PC-3 (cell line): ENCODE measurements at regions not wholly inside any gene's neighbourhood (a gene's known extent, or its start where the extent isn't known, plus 50 kb on each side); places are given as distances from the start of the nearest gene placed in this dataset.

Experiments
- ATAC-seq: fragments of 200-7000 bp; cut with Tn5 transposase; 2 replicates; pipeline ENCODE4 v1.9.1; 2020; ENCODE audit warnings: mild to moderate bottlenecking, moderate library complexity
- BruUV-seq: library from RNA; stranded (reverse); fragments of 400-500 nt; replicated peaks from 2 replicates; lab custom pipeline; 2021; lab: Mats Ljungman, UMichigan
- CTCF ChIA-PET: fragments of 300-600 bp; sonication (Branson Sonifier 250); formaldehyde crosslinking; loops from one replicate; lab custom pipeline; 2022; ENCODE audit warnings: antibody characterized with exemption; lab: Charles Lee
- POLR2A ChIA-PET: fragments of 300-600 bp; sonication (Branson Sonifier 250); formaldehyde crosslinking; loops from one replicate; lab custom pipeline; 2022; ENCODE audit warnings: antibody characterized with exemption; ENCODE audit not compliant: unreplicated experiment; lab: Charles Lee
- DNase-seq: peaks from one replicate; pipeline ENCODE4 v3.0.0-alpha.2; 2015
- H2AFZ ChIP-seq: fragments of 300-600 bp; sonication (generic); 2 replicates; pipeline ENCODE4 v1.6.0; 2016; ENCODE audit warnings: antibody characterized with exemption, low read length
- H3F3A ChIP-seq: fragments of 300-600 bp; sonication (generic); one replicate; pipeline ENCODE4 v1.6.0; 2017; ENCODE audit warnings: antibody characterized with exemption, low read length, control low read depth, mild to moderate bottlenecking; ENCODE audit not compliant: unreplicated experiment
- H3K27ac ChIP-seq: fragments of 300-600 bp; sonication (generic); 2 replicates; pipeline ENCODE4 v1.5.1; 2016; ENCODE audit warnings: mild to moderate bottlenecking, low read length
- H3K27me3 ChIP-seq: fragments of 300-600 bp; sonication (generic); 2 replicates; pipeline ENCODE4 v1.6.1; 2016; ENCODE audit warnings: low read length, mixed read lengths
- H3K36me3 ChIP-seq: fragments of 300-600 bp; sonication (generic); 2 replicates; pipeline ENCODE4 v1.6.1; 2016; ENCODE audit warnings: low read depth, mixed run types, low read length, mixed read lengths
- H3K4me1 ChIP-seq: fragments of 300-600 bp; sonication (generic); 2 replicates; pipeline ENCODE4 v1.5.1; 2016; ENCODE audit warnings: low read length; ENCODE audit not compliant: insufficient read depth
- H3K4me2 ChIP-seq: fragments of 300-600 bp; sonication (generic); 2 replicates; pipeline ENCODE4 v1.6.0; 2016; ENCODE audit warnings: low read length
- H3K4me3 ChIP-seq: fragments of 300-600 bp; sonication (generic); 2 replicates; pipeline ENCODE4 v1.5.1; 2016; ENCODE audit warnings: mild to moderate bottlenecking, low read length, mixed read lengths
- H3K79me2 ChIP-seq: fragments of 300-600 bp; sonication (generic); 2 replicates; pipeline ENCODE4 v1.6.1; 2017; ENCODE audit warnings: low read length, mixed read lengths
- H3K9ac ChIP-seq: fragments of 300-600 bp; sonication (generic); 2 replicates; pipeline ENCODE4 v1.6.0; 2016; ENCODE audit warnings: mild to moderate bottlenecking, low read length
- H3K9me2 ChIP-seq: fragments of 300-600 bp; sonication (generic); replicated peaks from 2 replicates; pipeline ENCODE4 v1.6.1; 2016; ENCODE audit warnings: mixed run types, low read length, mixed read lengths
- H3K9me3 ChIP-seq: fragments of 300-600 bp; sonication (generic); 2 replicates; pipeline ENCODE4 v1.6.1; 2016; ENCODE audit warnings: low read length, mixed read lengths
- H4K20me1 ChIP-seq: fragments of 300-600 bp; sonication (generic); 2 replicates; pipeline ENCODE4 v1.6.1; 2016; ENCODE audit warnings: low read length, mixed read lengths
- EZH2 ChIP-seq: fragments of 300-600 bp; sonication (generic); IDR thresholded peaks from one replicate; pipeline ENCODE4 v1.6.1; 2017; ENCODE audit warnings: antibody characterized with exemption, mild to moderate bottlenecking, low read length; ENCODE audit not compliant: unreplicated experiment
- EZH2phosphoT487 ChIP-seq: fragments of 300-600 bp; sonication (generic); IDR thresholded peaks from 2 replicates; pipeline ENCODE4 v1.6.1; 2018; ENCODE audit warnings: mild to moderate bottlenecking, antibody characterized with exemption, low read length, borderline replicate concordance
- intact Hi-C: fragments of 100-400 bp; cut with micrococcal nuclease; formaldehyde crosslinking; loops from 2 replicates; pipeline ENCODE4 v1.9.0; 2023
- TF ChIP-seq, protein P1 (sequence below): fragments of 300-600 bp; sonication (generic); conservative IDR thresholded peaks from 2 replicates; pipeline ENCODE4 v1.5.1; 2017; ENCODE audit warnings: antibody characterized with exemption, low read depth, mild to moderate bottlenecking, low read length

DNA sequence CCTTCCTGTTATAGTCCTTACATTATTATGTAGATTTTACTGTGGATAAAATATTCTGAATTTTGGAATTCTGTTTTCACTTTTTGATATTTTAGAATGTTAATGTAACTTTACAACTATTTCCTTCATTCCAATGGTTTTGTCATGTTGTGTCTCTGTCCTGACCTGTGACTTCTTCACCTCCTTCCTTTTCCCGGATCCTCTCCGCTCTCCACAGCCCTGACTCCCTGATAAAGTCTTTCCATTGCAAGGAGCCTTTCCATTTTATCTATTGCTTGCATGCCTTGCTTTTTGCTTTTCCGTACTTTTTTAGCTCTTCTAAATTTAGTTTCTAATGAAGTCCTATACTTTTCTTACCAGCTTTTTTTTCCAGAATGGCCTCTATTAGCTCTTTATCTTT lies 117.6 kb upstream of the ARRDC3 start:
- H3K9me3 ChIP-seq, result no peaks in the 10 kb centered on the region
- H3K9me2 ChIP-seq, result no peaks in the 10 kb centered on the region
- H3K9ac ChIP-seq, result no peak overlapping the region
- no peak overlapping the region for H3K4me3 ChIP-seq
- BruUV-seq, result no TSS peak
- H3K79me2 ChIP-seq, result no peaks in the 10 kb centered on the region
- no peaks in the 10 kb centered on the region for H3F3A ChIP-seq
- H3K27ac ChIP-seq, result no peak overlapping the region
- ATAC-seq (no peak), DNase-seq (no peak)
- H3K4me1 ChIP-seq, result no peaks in the 10 kb centered on the region
- POLR2A ChIA-PET, result interaction anchor here (0.6 kb wide), 2 partner anchors 20 to 109 kb away, joined by 4 read pairs; no protein-coding TSS in a partner anchor
- intact Hi-C loops, result loop anchor here (2.0 to 10.0 kb wide), 3 partner anchors 140 to 807 kb away; no protein-coding TSS in a partner anchor
- no peak overlapping the region for H2AFZ ChIP-seq
- H3K27me3 ChIP-seq, result no peaks in the 10 kb centered on the region
- H3K4me2 ChIP-seq, result no peak overlapping the region
- H3K36me3 ChIP-seq, result no peaks in the 10 kb centered on the region
- no peaks in the 10 kb centered on the region for H4K20me1 ChIP-seq
- TF ChIP-seq, protein P1, sequence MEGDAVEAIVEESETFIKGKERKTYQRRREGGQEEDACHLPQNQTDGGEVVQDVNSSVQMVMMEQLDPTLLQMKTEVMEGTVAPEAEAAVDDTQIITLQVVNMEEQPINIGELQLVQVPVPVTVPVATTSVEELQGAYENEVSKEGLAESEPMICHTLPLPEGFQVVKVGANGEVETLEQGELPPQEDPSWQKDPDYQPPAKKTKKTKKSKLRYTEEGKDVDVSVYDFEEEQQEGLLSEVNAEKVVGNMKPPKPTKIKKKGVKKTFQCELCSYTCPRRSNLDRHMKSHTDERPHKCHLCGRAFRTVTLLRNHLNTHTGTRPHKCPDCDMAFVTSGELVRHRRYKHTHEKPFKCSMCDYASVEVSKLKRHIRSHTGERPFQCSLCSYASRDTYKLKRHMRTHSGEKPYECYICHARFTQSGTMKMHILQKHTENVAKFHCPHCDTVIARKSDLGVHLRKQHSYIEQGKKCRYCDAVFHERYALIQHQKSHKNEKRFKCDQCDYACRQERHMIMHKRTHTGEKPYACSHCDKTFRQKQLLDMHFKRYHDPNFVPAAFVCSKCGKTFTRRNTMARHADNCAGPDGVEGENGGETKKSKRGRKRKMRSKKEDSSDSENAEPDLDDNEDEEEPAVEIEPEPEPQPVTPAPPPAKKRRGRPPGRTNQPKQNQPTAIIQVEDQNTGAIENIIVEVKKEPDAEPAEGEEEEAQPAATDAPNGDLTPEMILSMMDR, result no peak
- TF ChIP-seq EZH2, result no peak
- CTCF ChIA-PET, result no interaction called here

DNA sequence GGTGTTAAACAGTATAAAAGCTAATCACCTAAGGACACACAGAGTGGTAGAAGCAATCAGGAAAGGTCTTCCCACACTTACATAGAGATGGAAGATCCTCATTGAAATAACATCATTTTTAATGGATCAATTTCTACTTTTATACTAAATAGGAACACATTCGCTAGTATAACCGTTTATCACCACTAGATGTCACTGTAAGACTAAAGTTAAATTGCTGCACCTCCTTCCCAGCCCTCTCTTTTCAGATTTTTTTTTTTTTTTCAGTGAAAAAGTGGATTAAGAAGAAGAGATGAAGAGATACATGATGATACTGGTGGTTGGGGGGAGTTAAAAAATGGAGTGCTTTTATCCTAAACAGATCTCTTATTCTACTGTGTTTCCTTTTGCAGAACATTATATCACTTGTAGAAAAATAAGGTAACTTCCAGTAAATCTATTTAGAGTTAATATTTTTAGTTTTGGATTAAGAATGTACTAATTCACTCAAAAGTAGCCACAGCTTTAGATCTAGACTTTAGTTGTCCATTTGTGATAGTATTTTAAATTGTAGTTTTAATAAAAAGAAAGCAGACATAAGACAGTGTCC lies 116.9 kb upstream of the ARRDC3 start:
- Histone ChIP-seq H3K4me2 (no peak overlapping the region), H3K27me3 (no peaks in the 10 kb centered on the region), H3K4me1 (no peaks in the 10 kb centered on the region), H3K4me3 (no peak overlapping the region), H3K36me3 (no peaks in the 10 kb centered on the region), H3K9ac (no peak overlapping the region), H3K9me3 (no peaks in the 10 kb centered on the region), H3K27ac (no peak overlapping the region), H3K9me2 (no peaks in the 10 kb centered on the region), H2AFZ (no peak overlapping the region), H3K79me2 (no peaks in the 10 kb centered on the region), H4K20me1 (no peaks in the 10 kb centered on the region), H3F3A (no peaks in the 10 kb centered on the region)
- ChIA-PET CTCF (no interaction called here), POLR2A (interaction anchor here (0.6 kb wide), 1 partner anchor 110 kb away, joined by 4 read pairs; no protein-coding TSS in a partner anchor)
- intact Hi-C loops, result loop anchor here (2.0 to 10.0 kb wide), 3 partner anchors 141 to 807 kb away; no protein-coding TSS in a partner anchor
- no TSS peak for BruUV-seq
- ATAC-seq (peak; percentile 75), DNase-seq (peak; percentile 82)
- TF ChIP-seq, protein P1, result peak; percentile 92
- no peak for TF ChIP-seq EZH2

DNA sequence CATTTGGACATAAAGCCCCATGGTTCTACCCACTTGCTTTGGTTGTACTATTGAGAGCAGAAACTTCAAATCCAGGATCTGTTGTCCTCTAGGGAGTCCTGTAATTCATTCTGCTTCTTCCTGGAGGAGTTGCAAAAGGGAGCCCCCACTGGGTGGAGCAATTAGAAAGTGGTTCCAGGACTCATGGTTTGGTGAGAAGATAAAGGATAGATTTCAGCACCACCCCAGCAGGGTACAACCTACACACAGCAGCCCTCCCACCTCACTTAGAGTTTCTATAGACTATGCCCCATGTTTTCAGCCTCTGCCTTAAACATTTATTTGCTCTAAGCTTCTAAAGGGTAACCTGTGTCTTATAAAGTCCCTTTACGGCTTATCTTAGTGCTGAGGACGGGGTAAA lies 112.6 kb upstream of the ARRDC3 start:
- Histone ChIP-seq H3K9me2 (no peaks in the 10 kb centered on the region), H3K79me2 (no peaks in the 10 kb centered on the region), H3K4me1 (no peaks in the 10 kb centered on the region), H3K9me3 (no peaks in the 10 kb centered on the region), H3K9ac (no peak overlapping the region), H3K4me2 (no peak overlapping the region), H4K20me1 (no peaks in the 10 kb centered on the region), H3F3A (no peaks in the 10 kb centered on the region), H3K27ac (no peak overlapping the region), H3K27me3 (no peaks in the 10 kb centered on the region), H3K4me3 (no peak overlapping the region), H2AFZ (no peak overlapping the region), H3K36me3 (no peaks in the 10 kb centered on the region)
- ATAC-seq (no peak), DNase-seq (no peak)
- TF ChIP-seq, protein P1, result no peak
- TF ChIP-seq EZH2phosphoT487 (no peak), EZH2 (no peak)
- ChIA-PET POLR2A (no interaction called here), CTCF (no interaction called here)
- no TSS peak for BruUV-seq
- intact Hi-C loops, result no loop called here
